MM.1S (cell line): ENCODE measurements at regions not wholly inside any gene's neighbourhood (a gene's known extent, or its start where the extent isn't known, plus 50 kb on each side); places are given as distances from the start of the nearest gene placed in this dataset.

ENCODE experiments used
- DNase-seq: peaks from one replicate; pipeline ENCODE4 v3.0.0-alpha.2; 2015
- H2AFZ ChIP-seq: fragments of 300-600 bp; sonication (generic); 2 replicates; pipeline ENCODE4 v1.6.0; 2016; ENCODE audit warnings: antibody characterized with exemption, low read length
- H3F3A ChIP-seq: fragments of 300-600 bp; sonication (generic); 2 replicates; pipeline ENCODE4 v1.6.1; 2016; ENCODE audit warnings: mild to moderate bottlenecking, antibody characterized with exemption, low read length, moderate library complexity, mixed read lengths; ENCODE audit not compliant: insufficient read depth
- H3K27ac ChIP-seq: fragments of 300-600 bp; sonication (generic); 2 replicates; pipeline ENCODE4 v1.5.1; 2016; ENCODE audit warnings: mild to moderate bottlenecking, low read length
- H3K27me3 ChIP-seq: fragments of 300-600 bp; sonication (generic); replicated peaks from 2 replicates; pipeline ENCODE4 v1.6.0; 2016; ENCODE audit warnings: low read length; ENCODE audit not compliant: insufficient read depth
- H3K36me3 ChIP-seq: fragments of 300-600 bp; sonication (generic); replicated peaks from 2 replicates; pipeline ENCODE4 v1.6.1; 2016; ENCODE audit warnings: mild to moderate bottlenecking, low read length, mixed read lengths; ENCODE audit not compliant: insufficient read depth
- H3K4me1 ChIP-seq: fragments of 300-600 bp; sonication (generic); 2 replicates; pipeline ENCODE4 v1.6.1; 2016; ENCODE audit warnings: low read length, mixed read lengths
- H3K4me2 ChIP-seq: fragments of 300-600 bp; sonication (generic); 2 replicates; pipeline ENCODE4 v1.6.0; 2016; ENCODE audit warnings: low read depth, low read length
- H3K4me3 ChIP-seq: fragments of 300-600 bp; sonication (generic); 2 replicates; pipeline ENCODE4 v1.5.1; 2016; ENCODE audit warnings: low read length, mixed read lengths
- H3K79me2 ChIP-seq: fragments of 300-600 bp; sonication (generic); 2 replicates; pipeline ENCODE4 v1.6.1; 2016; ENCODE audit warnings: mixed run types, low read length, mixed read lengths
- H3K9ac ChIP-seq: fragments of 300-600 bp; sonication (generic); 2 replicates; pipeline ENCODE4 v1.6.1; 2016; ENCODE audit warnings: low read length, mixed read lengths
- H3K9me2 ChIP-seq: fragments of 300-600 bp; sonication (generic); replicated peaks from 2 replicates; pipeline ENCODE4 v1.6.1; 2016; ENCODE audit warnings: mild to moderate bottlenecking, low read length, mixed read lengths; ENCODE audit not compliant: insufficient read depth
- H3K9me3 ChIP-seq: fragments of 300-600 bp; sonication (generic); replicated peaks from 2 replicates; pipeline ENCODE4 v1.6.1; 2016; ENCODE audit warnings: mild to moderate bottlenecking, low read length, mixed read lengths; ENCODE audit not compliant: insufficient read depth
- H4K20me1 ChIP-seq: fragments of 300-600 bp; sonication (generic); 2 replicates; pipeline ENCODE4 v1.6.1; 2016; ENCODE audit warnings: mild to moderate bottlenecking, low read length, moderate library complexity, mixed read lengths; ENCODE audit not compliant: insufficient read depth
- CTCF ChIP-seq: fragments of 300-600 bp; sonication (generic); IDR thresholded peaks from 2 replicates; pipeline ENCODE4 v1.5.1; 2016; ENCODE audit warnings: antibody characterized with exemption, low read length, mixed read lengths
- EZH2 ChIP-seq: fragments of 300-600 bp; sonication (generic); optimal IDR thresholded peaks from 2 replicates; pipeline ENCODE3; 2017; ENCODE audit warnings: low read depth, mild to moderate bottlenecking, antibody characterized with exemption, low read length, mixed read lengths
- EZH2phosphoT487 ChIP-seq: fragments of 300-600 bp; sonication (generic); IDR thresholded peaks from 2 replicates; pipeline ENCODE4 v1.6.1; 2018; ENCODE audit warnings: antibody characterized with exemption, low read length

GRCh38 chr2:149743842-149744448 is 156.4 kb upstream of the MMADHC start:
- no peaks in the 10 kb centered on the region for H3F3A ChIP-seq
- H4K20me1 ChIP-seq = no peaks in the 10 kb centered on the region
- H3K9ac ChIP-seq = no peak overlapping the region
- H3K27ac ChIP-seq = no peak overlapping the region
- H3K9me2 ChIP-seq = no peaks in the 10 kb centered on the region
- no peaks in the 10 kb centered on the region for H3K36me3 ChIP-seq
- no peak overlapping the region for H3K4me3 ChIP-seq
- no peaks in the 10 kb centered on the region for H3K79me2 ChIP-seq
- H3K4me1 ChIP-seq = no peaks in the 10 kb centered on the region
- no peak for DNase-seq
- H3K27me3 ChIP-seq = no peaks in the 10 kb centered on the region
- TF ChIP-seq EZH2 = no peak
- TF ChIP-seq EZH2phosphoT487 = no peak
- TF ChIP-seq CTCF = no peak
- H3K4me2 ChIP-seq = no peak overlapping the region
- no peak overlapping the region for H2AFZ ChIP-seq
- no peaks in the 10 kb centered on the region for H3K9me3 ChIP-seq

- no peak overlapping the region for H3K27ac ChIP-seq
- no peak for DNase-seq
- H3K27me3 ChIP-seq = no peaks in the 10 kb centered on the region
- H3K4me1 ChIP-seq = no peaks in the 10 kb centered on the region
- no peaks in the 10 kb centered on the region for H3K9me3 ChIP-seq
- no peak overlapping the region for H3K9ac ChIP-seq
- no peaks in the 10 kb centered on the region for H4K20me1 ChIP-seq
- no peaks in the 10 kb centered on the region for H3K79me2 ChIP-seq
- no peaks in the 10 kb centered on the region for H3K36me3 ChIP-seq
- H3F3A ChIP-seq = no peaks in the 10 kb centered on the region
- TF ChIP-seq EZH2phosphoT487 (no peak), EZH2 (no peak), CTCF (no peak)
- no peak overlapping the region for H3K4me3 ChIP-seq
- H2AFZ ChIP-seq = no peak overlapping the region
- H3K9me2 ChIP-seq = no peaks in the 10 kb centered on the region
- no peak overlapping the region for H3K4me2 ChIP-seq
Observed at GRCh38 chr2:149741646-149742045, 154.1 kb upstream of the MMADHC start.

GRCh38 chr2:149740490-149740889 is 152.9 kb upstream of the MMADHC start:
- Histone ChIP-seq H3K9me2 (no peaks in the 10 kb centered on the region), H3K27me3 (no peaks in the 10 kb centered on the region), H3K9me3 (no peaks in the 10 kb centered on the region), H4K20me1 (no peaks in the 10 kb centered on the region), H3K79me2 (no peaks in the 10 kb centered on the region), H3K9ac (no peak overlapping the region), H3K27ac (no peak overlapping the region), H3K36me3 (no peaks in the 10 kb centered on the region), H2AFZ (no peak overlapping the region), H3F3A (no peaks in the 10 kb centered on the region), H3K4me2 (no peak overlapping the region), H3K4me1 (no peaks in the 10 kb centered on the region), H3K4me3 (no peak overlapping the region)
- DNase-seq = no peak
- TF ChIP-seq EZH2 (no peak), CTCF (no peak), EZH2phosphoT487 (no peak)
